Testis (tissue), 2 donors: ENCODE measurements at regions not wholly inside any gene's neighbourhood (a gene's known extent, or its start where the extent isn't known, plus 50 kb on each side); places are given as distances from the start of the nearest gene placed in this dataset.

Experiments
- DNase-seq: peaks from one replicate; pipeline ENCODE4 v3.0.0-alpha.2; 2019
- H3K27ac ChIP-seq, 2 donors: fragments of 200-600 bp; sonication (generic); one replicate each; pipeline ENCODE4 v1.5.1; 2019
- H3K27me3 ChIP-seq: fragments of 200-600 bp; sonication (generic); one replicate; pipeline ENCODE4 v1.5.1; 2019
- H3K36me3 ChIP-seq: fragments of 200-600 bp; sonication (generic); one replicate; pipeline ENCODE4 v1.5.1; 2017; ENCODE audit warnings: low read depth; ENCODE audit errors: missing control alignments
- H3K4me1 ChIP-seq: fragments of 200-600 bp; sonication (generic); one replicate; pipeline ENCODE4 v1.5.1; 2019
- H3K4me3 ChIP-seq, 2 donors: fragments of 200-600 bp; sonication (generic); one replicate each; pipeline ENCODE4 v1.5.1; 2017 to 2019
- H3K9me3 ChIP-seq: fragments of 200-600 bp; sonication (generic); one replicate; pipeline ENCODE4 v1.5.1; 2017
- POLR2A ChIP-seq: fragments of 450-650 bp; IDR thresholded peaks from one replicate; pipeline ENCODE4 v1.6.1; 2017; ENCODE audit warnings: antibody characterized with exemption, mild to moderate bottlenecking, moderate library complexity
- WGBS, 2 donors: methylation state at CpG; one replicate each; pipeline ENCODE4 v1.1.5; 2018; 5-methylcytosine and 5-hydroxymethylcytosine counted together
- intact Hi-C: fragments of 100-400 bp; cut with DNase I; formaldehyde crosslinking; loops from one replicate; pipeline ENCODE4 v1.15.1; 2023; ENCODE audit warnings: low total_unique reads
- TF ChIP-seq, protein P1 (sequence below), 3 experiments: fragments of 450-650 bp in 2 of 3; fragments of 200-600 bp in 1 of 3; sonication (generic) in 1 of 3; IDR thresholded peaks; one replicate each; pipeline ENCODE4 v1.5.1; 2016 to 2019; ENCODE audit warnings: antibody characterized with exemption in 3 of 3, mild to moderate bottlenecking in 2 of 3, moderate library complexity in 1 of 3

DNA sequence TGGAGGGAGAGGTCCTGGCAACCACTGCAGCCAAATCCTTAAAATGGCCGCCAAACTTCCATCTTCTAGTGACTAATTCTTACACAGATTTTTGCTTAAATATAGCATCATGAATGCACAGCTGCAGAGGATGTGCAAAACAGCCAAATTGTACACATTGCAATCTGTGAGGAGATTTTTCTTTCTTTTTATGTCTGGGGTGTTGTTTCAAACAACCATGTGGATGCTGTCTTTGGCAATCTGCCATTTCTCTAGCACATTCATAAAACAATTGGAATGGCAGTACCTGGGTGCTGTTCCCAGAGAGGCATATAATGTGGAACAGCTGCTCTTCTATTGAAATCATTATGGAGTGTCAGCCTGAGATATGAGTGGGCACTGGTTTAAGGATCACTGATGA is 1082.9 kb upstream of the SEMA6A start:
- Histone ChIP-seq H3K27ac (no peak overlapping the region), H3K9me3 (no peaks in the 10 kb centered on the region), H3K4me3 (no peak overlapping the region), H3K4me1 (no peaks in the 10 kb centered on the region), H3K36me3 (no peaks in the 10 kb centered on the region), H3K27me3 (no peaks in the 10 kb centered on the region)
- WGBS, 2 donors = 50 to 65% methylated on average over 1 of the region's 1 CpG
- no peak for DNase-seq
- intact Hi-C loops = no loop called here
- TF ChIP-seq, protein P1, sequence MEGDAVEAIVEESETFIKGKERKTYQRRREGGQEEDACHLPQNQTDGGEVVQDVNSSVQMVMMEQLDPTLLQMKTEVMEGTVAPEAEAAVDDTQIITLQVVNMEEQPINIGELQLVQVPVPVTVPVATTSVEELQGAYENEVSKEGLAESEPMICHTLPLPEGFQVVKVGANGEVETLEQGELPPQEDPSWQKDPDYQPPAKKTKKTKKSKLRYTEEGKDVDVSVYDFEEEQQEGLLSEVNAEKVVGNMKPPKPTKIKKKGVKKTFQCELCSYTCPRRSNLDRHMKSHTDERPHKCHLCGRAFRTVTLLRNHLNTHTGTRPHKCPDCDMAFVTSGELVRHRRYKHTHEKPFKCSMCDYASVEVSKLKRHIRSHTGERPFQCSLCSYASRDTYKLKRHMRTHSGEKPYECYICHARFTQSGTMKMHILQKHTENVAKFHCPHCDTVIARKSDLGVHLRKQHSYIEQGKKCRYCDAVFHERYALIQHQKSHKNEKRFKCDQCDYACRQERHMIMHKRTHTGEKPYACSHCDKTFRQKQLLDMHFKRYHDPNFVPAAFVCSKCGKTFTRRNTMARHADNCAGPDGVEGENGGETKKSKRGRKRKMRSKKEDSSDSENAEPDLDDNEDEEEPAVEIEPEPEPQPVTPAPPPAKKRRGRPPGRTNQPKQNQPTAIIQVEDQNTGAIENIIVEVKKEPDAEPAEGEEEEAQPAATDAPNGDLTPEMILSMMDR (IDR thresholded peaks at IDR 0.05) = no peak
- TF ChIP-seq POLR2A = no peak

DNA sequence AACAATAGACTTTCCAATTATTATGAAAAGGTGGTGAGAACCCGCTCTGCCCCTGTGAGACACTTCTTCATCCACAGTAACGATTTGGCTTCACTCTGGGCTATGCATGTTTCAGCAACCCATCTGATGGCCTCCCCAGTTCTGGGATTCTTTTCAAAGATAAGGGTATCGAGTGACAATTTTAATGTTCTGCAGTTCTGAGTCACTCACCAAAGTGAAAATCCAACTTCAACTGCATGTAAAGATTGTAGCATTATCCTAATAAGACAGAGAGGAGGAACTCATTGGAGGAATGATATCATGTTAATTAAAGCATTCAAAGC is 1078.3 kb upstream of the SEMA6A start:
- Histone ChIP-seq H3K36me3 (no peaks in the 10 kb centered on the region), H3K9me3 (no peaks in the 10 kb centered on the region), H3K4me1 (no peaks in the 10 kb centered on the region), H3K27me3 (no peaks in the 10 kb centered on the region), H3K4me3 (no peak overlapping the region), H3K27ac (no peak overlapping the region)
- no peak for DNase-seq
- intact Hi-C loops = no loop called here
- WGBS, 2 donors = 88 to 93% methylated on average over 3 of the region's 3 CpGs
- no peak for TF ChIP-seq POLR2A
- TF ChIP-seq, protein P1 (IDR thresholded peaks at IDR 0.05) = no peak

DNA sequence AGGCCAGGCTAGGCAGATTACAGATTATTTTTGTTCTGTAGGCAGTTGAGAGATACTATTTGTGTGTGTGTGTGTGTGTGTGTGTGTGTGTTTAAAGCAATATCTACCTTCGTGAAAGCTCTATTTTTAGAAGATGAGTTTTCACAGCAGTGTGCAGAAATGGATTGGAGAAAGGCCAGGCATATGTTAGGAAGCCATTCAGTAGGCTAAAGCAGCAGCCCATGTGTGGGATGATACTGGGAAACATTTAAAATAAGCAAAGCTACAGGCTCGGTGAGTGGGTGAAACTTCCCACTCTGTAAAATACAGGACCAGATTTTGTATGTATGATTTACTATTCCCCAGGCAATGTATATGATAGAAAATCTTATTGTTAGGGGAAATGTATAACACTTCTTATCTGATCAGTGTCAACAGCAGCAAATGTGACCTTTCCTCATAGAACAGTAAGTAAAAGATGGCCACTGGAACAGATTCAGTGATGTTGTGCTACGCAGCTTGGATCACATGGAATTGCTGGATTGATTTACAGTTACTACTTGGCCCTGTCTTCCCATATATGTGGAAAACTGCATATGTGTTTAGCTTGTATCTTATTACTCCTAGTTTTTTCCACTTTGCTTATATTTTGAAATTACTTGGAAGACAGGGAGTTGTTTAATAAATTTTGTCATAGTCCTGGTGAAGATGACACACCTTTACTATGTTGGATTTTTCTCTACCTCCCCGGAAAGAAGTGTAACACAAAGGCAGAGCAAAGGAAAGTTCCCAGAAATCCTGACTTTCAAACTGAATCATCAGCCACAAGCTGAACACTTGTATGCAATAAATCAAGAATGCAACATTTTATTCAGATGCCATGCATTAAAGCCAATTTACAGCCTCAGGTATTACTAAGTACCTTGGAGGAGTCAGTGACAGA is 1077.7 kb upstream of the SEMA6A start:
- intact Hi-C loops = no loop called here
- H3K36me3 ChIP-seq = no peaks in the 10 kb centered on the region
- DNase-seq = no peak
- TF ChIP-seq POLR2A = no peak
- TF ChIP-seq, protein P1 (IDR thresholded peaks at IDR 0.05) = no peak
- H3K27me3 ChIP-seq = no peaks in the 10 kb centered on the region
- H3K9me3 ChIP-seq = no peaks in the 10 kb centered on the region
- H3K4me3 ChIP-seq = no peak overlapping the region
- 69 to 71% methylated on average over 4 of the region's 4 CpGs for WGBS, 2 donors
- no peaks in the 10 kb centered on the region for H3K4me1 ChIP-seq
- no peak overlapping the region for H3K27ac ChIP-seq

DNA sequence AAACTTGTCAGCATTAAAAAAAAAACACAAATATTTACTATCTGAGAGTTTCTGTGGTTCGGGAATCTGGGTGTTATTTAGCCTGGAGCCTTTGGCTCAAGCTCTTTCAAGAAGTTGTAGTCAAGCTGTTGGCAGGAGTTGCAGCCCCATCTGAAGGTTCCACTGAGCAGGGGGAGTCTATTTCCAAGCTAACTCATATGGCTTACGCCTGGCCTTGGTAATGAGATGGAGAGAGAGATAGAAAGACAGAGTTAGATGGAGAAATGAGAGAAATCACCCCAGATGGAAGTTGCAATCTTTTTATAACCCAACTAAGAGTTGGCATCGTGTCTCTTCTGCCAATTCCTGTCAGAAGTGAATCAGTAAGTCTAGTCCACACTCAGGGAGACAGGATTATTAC is 1075.2 kb upstream of the SEMA6A start:
- H3K27me3 ChIP-seq = no peaks in the 10 kb centered on the region
- no peaks in the 10 kb centered on the region for H3K4me1 ChIP-seq
- DNase-seq = no peak
- H3K4me3 ChIP-seq = no peak overlapping the region
- intact Hi-C loops = no loop called here
- H3K36me3 ChIP-seq = no peaks in the 10 kb centered on the region
- no peak overlapping the region for H3K27ac ChIP-seq
- WGBS, 2 donors = 92 to 96% methylated on average over 3 of the region's 3 CpGs
- no peaks in the 10 kb centered on the region for H3K9me3 ChIP-seq
- TF ChIP-seq POLR2A = no peak
- TF ChIP-seq, protein P1 (IDR thresholded peaks at IDR 0.05) = no peak

DNA sequence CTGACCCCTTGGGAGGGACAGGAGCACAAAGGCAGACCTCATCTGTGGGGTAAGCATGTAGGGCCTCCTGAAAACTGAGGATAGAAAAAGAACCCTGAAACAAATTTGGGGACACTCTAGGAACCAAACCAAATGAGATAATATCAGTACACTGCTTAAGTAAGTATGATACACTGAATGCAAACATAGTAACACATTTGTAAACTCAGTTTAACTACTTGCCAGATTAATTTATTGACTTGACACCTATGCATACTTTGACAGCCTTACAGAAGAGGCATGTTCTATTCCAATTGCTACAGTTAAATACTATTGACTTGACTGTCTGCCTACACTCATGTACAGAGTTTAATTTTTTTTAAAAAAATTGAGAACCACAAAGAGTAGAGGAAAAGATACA is 1070.8 kb upstream of the SEMA6A start:
- no peak for DNase-seq
- intact Hi-C loops = no loop called here
- Histone ChIP-seq H3K4me3 (no peak overlapping the region), H3K9me3 (no peaks in the 10 kb centered on the region), H3K36me3 (no peaks in the 10 kb centered on the region), H3K27ac (no peak overlapping the region), H3K27me3 (no peaks in the 10 kb centered on the region), H3K4me1 (no peaks in the 10 kb centered on the region)
- TF ChIP-seq, protein P1 (IDR thresholded peaks at IDR 0.05) = no peak
- no peak for TF ChIP-seq POLR2A
